SW480 (cell line): ENCODE measurements at regions not wholly inside any gene's neighbourhood (a gene's known extent, or its start where the extent isn't known, plus 50 kb on each side); places are given as distances from the start of the nearest gene placed in this dataset.

ENCODE experiments used
- DNase-seq: peaks from one replicate; pipeline ENCODE4 v3.0.0-alpha.2; 2016; ENCODE audit warnings: low spot score

- DNase-seq: peak; percentile 23
Measured at GRCh38 chr2:860259-860855, 90.3 kb upstream of the SNTG2 start.

- DNase-seq: no peak
Measured at GRCh38 chr2:858646-859045, 92.0 kb upstream of the SNTG2 start.

- DNase-seq: no peak
Measured at GRCh38 chr2:857937-858336, 92.7 kb upstream of the SNTG2 start.

GRCh38 chr2:857081-857480 lies 93.6 kb upstream of the SNTG2 start:
- no peak for DNase-seq

GRCh38 chr2:856456-856855 lies 94.2 kb upstream of the SNTG2 start:
- DNase-seq: no peak

- DNase-seq: no peak
Measured at GRCh38 chr2:856041-856440, 94.6 kb upstream of the SNTG2 start.

- no peak for DNase-seq
Measured at GRCh38 chr2:855177-855576, 95.5 kb upstream of the SNTG2 start.

- DNase-seq: peak; percentile 44
Measured at GRCh38 chr2:854460-854859, 96.2 kb upstream of the SNTG2 start.

- DNase-seq: no peak
Measured at GRCh38 chr2:853203-853870, 97.3 kb upstream of the SNTG2 start.

GRCh38 chr2:852168-852567 lies 98.5 kb upstream of the SNTG2 start:
- no peak for DNase-seq

- no peak for DNase-seq
Measured at GRCh38 chr2:851680-852079, 99.0 kb upstream of the SNTG2 start.

GRCh38 chr2:851078-851477 lies 99.6 kb upstream of the SNTG2 start:
- no peak for DNase-seq

GRCh38 chr2:850429-850828 lies 100.2 kb upstream of the SNTG2 start:
- no peak for DNase-seq

GRCh38 chr2:848099-848498 lies 102.5 kb upstream of the SNTG2 start:
- DNase-seq: no peak

- no peak for DNase-seq
Measured at GRCh38 chr2:847669-848068, 103.0 kb upstream of the SNTG2 start.

GRCh38 chr2:844715-845114 lies 105.9 kb upstream of the SNTG2 start:
- DNase-seq: no peak

- DNase-seq: no peak
Measured at GRCh38 chr2:842151-842803, 108.4 kb upstream of the SNTG2 start.

- no peak for DNase-seq
Measured at GRCh38 chr2:841036-841435, 109.6 kb upstream of the SNTG2 start.

- DNase-seq: no peak
Measured at GRCh38 chr2:834233-834632, 116.4 kb upstream of the SNTG2 start.

GRCh38 chr2:833180-833579 lies 117.5 kb upstream of the SNTG2 start:
- DNase-seq: no peak

GRCh38 chr2:832635-833034 lies 118.0 kb upstream of the SNTG2 start:
- DNase-seq: no peak

- DNase-seq: no peak
Measured at GRCh38 chr2:831622-832021, 119.0 kb upstream of the SNTG2 start.

GRCh38 chr2:831225-831536 lies 119.5 kb upstream of the SNTG2 start:
- no peak for DNase-seq
